ENCODE measurements at regions not wholly inside any gene's neighbourhood (a gene's known extent, or its start where the extent isn't known, plus 50 kb on each side); places are given as distances from the start of the nearest gene placed in this dataset.
A peak's percentile ranks its signal among the peaks of the same experiment; 100 is the strongest.

GRCh38 chr11:34811858-34812257 lies 104.3 kb downstream of the APIP start:
- TF ChIP-seq, protein P1, sequence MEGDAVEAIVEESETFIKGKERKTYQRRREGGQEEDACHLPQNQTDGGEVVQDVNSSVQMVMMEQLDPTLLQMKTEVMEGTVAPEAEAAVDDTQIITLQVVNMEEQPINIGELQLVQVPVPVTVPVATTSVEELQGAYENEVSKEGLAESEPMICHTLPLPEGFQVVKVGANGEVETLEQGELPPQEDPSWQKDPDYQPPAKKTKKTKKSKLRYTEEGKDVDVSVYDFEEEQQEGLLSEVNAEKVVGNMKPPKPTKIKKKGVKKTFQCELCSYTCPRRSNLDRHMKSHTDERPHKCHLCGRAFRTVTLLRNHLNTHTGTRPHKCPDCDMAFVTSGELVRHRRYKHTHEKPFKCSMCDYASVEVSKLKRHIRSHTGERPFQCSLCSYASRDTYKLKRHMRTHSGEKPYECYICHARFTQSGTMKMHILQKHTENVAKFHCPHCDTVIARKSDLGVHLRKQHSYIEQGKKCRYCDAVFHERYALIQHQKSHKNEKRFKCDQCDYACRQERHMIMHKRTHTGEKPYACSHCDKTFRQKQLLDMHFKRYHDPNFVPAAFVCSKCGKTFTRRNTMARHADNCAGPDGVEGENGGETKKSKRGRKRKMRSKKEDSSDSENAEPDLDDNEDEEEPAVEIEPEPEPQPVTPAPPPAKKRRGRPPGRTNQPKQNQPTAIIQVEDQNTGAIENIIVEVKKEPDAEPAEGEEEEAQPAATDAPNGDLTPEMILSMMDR (conservative IDR thresholded peaks at IDR 0.05; ENCODE audit: low read depth): no peak
- POLR2A ChIA-PET (ENCODE audit: low non-redundant PET): no interaction called here
- no peak for DNase-seq (ENCODE audit: low spot score)
- H3K27ac ChIP-seq: no peak overlapping the region
- CTCF ChIA-PET: no interaction called here

DNA sequence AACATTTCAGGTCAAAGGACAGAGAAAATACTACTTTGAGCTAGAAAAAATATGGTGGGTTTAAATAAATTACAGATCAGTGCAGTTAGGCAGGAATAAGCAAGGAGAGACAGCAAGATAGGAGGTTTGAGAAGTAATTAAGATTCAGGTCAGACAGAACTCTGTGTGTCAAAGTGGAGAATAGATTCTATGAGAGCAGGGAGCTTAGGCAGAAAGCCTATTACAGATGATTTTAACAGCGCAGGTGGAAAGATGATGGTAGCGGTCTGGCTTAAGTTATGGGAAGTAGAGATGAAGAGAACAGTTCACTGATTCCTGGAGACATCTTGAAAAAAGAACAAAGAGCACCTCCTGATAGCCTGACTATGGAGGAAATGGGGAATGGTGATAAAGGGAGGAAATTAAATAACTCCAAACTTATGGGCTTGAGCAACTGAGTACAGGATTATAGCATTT lies 106.0 kb downstream of the APIP start:
- no peak overlapping the region for H3K27ac ChIP-seq
- TF ChIP-seq, protein P1 (conservative IDR thresholded peaks at IDR 0.05; ENCODE audit: low read depth): no peak
- ChIA-PET CTCF (interaction anchor here (0.7 kb wide), 1 partner anchor 1012 kb away, joined by 3 read pairs; no protein-coding TSS in a partner anchor), POLR2A (ENCODE audit: low non-redundant PET) (no interaction called here)
- DNase-seq (ENCODE audit: low spot score): no peak

- TF ChIP-seq, protein P1 (conservative IDR thresholded peaks at IDR 0.05; ENCODE audit: low read depth): no peak
- ChIA-PET CTCF (no interaction called here), POLR2A (ENCODE audit: low non-redundant PET) (no interaction called here)
- DNase-seq (ENCODE audit: low spot score): peak; percentile 49
- no peak overlapping the region for H3K27ac ChIP-seq
These were observed 106.7 kb downstream of the APIP start for GRCh38 chr11:34809191-34810106.

DNA sequence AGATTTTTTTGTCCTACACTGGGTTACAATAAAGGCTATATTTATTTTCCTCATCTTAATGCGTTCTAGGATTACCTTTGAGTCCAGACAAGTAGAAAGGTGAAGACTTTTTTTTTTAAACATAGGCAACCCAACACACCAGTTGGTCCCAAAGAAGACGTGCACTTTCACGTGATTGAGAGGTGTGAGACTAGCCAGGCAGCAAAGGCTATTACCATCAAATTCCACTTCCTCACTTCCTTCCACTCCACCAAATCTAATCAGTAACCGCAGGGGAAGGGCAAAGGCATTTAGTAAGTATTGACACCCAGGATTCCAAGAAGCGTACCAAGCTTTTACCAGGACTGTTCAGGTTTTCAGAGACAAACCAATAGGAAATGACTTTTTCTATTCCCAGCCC lies 109.3 kb downstream of the APIP start:
- POLR2A ChIA-PET (ENCODE audit: low non-redundant PET): no interaction called here
- CTCF ChIA-PET: no interaction called here
- TF ChIP-seq, protein P1 (conservative IDR thresholded peaks at IDR 0.05; ENCODE audit: low read depth): no peak
- H3K27ac ChIP-seq: no peak overlapping the region
- no peak for DNase-seq (ENCODE audit: low spot score)

- TF ChIP-seq, protein P1 (conservative IDR thresholded peaks at IDR 0.05; ENCODE audit: low read depth): no peak
- CTCF ChIA-PET: interaction anchor here (0.9 kb wide), 1 partner anchor 15 kb away, joined by 3 read pairs; no protein-coding TSS in a partner anchor
- no peak overlapping the region for H3K27ac ChIP-seq
- DNase-seq (ENCODE audit: low spot score): no peak
- POLR2A ChIA-PET (ENCODE audit: low non-redundant PET): no interaction called here
These were observed 110.2 kb downstream of the APIP start for GRCh38 chr11:34805937-34806336.

- CTCF ChIA-PET: no interaction called here
- POLR2A ChIA-PET (ENCODE audit: low non-redundant PET): no interaction called here
- TF ChIP-seq, protein P1 (conservative IDR thresholded peaks at IDR 0.05; ENCODE audit: low read depth): no peak
- DNase-seq (ENCODE audit: low spot score): no peak
- no peak overlapping the region for H3K27ac ChIP-seq
These were observed 116.3 kb downstream of the APIP start for GRCh38 chr11:34799848-34800247.

Data from RWPE1 (cell line).